ENCODE measurements at regions not wholly inside any gene's neighbourhood (a gene's known extent, or its start where the extent isn't known, plus 50 kb on each side); places are given as distances from the start of the nearest gene placed in this dataset.

GRCh38 chr10:78335691-78336401, 302.2 kb downstream of the RPS24 start:
- intact Hi-C loops (cut with micrococcal nuclease), result no loop called here
- CTCF ChIA-PET, result no interaction called here
- POLR2A ChIA-PET, result no interaction called here
- Mint-ChIP-seq H3K27ac (ENCODE audit: low read depth, unreplicated experiment) (no peak overlapping the region), H3K36me3 (ENCODE audit: insufficient read depth, unreplicated experiment) (no peaks in the 10 kb centered on the region), H3K27me3 (ENCODE audit: insufficient read depth, unreplicated experiment) (peaks cover 41% of the 10 kb centered on the region), H3K4me1 (ENCODE audit: insufficient read depth, unreplicated experiment) (no peaks in the 10 kb centered on the region), H3K4me3 (ENCODE audit: unreplicated experiment) (no peak overlapping the region), H3K9me3 (ENCODE audit: unreplicated experiment) (no peaks in the 10 kb centered on the region)
- BruUV-seq (replicated peaks), result no TSS peak
- TF ChIP-seq, protein P1, sequence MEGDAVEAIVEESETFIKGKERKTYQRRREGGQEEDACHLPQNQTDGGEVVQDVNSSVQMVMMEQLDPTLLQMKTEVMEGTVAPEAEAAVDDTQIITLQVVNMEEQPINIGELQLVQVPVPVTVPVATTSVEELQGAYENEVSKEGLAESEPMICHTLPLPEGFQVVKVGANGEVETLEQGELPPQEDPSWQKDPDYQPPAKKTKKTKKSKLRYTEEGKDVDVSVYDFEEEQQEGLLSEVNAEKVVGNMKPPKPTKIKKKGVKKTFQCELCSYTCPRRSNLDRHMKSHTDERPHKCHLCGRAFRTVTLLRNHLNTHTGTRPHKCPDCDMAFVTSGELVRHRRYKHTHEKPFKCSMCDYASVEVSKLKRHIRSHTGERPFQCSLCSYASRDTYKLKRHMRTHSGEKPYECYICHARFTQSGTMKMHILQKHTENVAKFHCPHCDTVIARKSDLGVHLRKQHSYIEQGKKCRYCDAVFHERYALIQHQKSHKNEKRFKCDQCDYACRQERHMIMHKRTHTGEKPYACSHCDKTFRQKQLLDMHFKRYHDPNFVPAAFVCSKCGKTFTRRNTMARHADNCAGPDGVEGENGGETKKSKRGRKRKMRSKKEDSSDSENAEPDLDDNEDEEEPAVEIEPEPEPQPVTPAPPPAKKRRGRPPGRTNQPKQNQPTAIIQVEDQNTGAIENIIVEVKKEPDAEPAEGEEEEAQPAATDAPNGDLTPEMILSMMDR (IDR thresholded peaks at IDR 0.05; ENCODE audit: unreplicated experiment), result no peak
- DNase-seq (ENCODE audit: unreplicated experiment), result no peak

DNA sequence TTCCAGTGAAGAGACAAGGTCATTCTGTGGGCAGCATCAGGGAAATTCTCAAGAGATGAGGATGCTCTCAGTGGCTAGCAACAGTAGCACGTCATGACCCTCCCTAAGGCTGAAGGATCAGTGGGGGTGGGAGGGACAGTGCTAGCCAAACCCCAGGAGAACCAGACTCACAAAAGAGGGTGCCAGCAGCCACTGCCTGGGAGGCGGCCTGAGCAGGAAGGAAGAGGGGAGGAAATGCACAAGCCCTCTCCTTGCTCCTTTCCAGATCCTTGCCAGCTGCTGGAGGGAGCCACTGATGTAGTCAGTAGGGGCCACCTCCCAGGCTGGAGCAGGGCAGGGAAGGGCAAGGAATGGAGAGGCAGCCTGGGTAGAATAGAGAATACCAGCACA, 302.7 kb downstream of the RPS24 start:
- Mint-ChIP-seq H3K4me3 (ENCODE audit: unreplicated experiment) (no peak overlapping the region), H3K36me3 (ENCODE audit: insufficient read depth, unreplicated experiment) (no peaks in the 10 kb centered on the region), H3K27me3 (ENCODE audit: insufficient read depth, unreplicated experiment) (peaks cover 35% of the 10 kb centered on the region), H3K27ac (ENCODE audit: low read depth, unreplicated experiment) (no peak overlapping the region), H3K9me3 (ENCODE audit: unreplicated experiment) (no peaks in the 10 kb centered on the region), H3K4me1 (ENCODE audit: insufficient read depth, unreplicated experiment) (no peaks in the 10 kb centered on the region)
- ChIA-PET CTCF (no interaction called here), POLR2A (no interaction called here)
- TF ChIP-seq, protein P1 (IDR thresholded peaks at IDR 0.05; ENCODE audit: unreplicated experiment), result no peak
- intact Hi-C loops (cut with micrococcal nuclease), result no loop called here
- no TSS peak for BruUV-seq (replicated peaks)
- DNase-seq (ENCODE audit: unreplicated experiment), result no peak

DNA sequence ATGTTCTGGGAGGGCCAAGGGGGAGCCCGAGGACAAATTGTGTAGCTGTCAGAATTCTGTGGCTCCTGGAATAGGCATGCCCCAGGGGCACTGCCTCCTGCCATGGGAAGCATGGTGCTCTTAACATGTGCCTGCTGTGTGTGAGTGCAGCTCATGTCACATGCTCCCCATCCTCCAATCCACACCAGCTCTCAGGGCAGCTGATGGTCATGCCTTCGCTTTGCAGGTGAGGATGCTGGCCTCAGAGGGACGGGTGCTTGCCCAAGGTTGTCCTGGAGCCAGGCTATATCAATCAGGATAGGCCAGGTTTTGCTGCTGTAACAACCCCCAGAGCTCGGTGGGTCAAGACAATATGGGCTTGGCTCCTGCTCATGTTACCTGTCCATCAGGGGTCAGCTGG, 303.4 kb downstream of the RPS24 start:
- CTCF ChIA-PET, result no interaction called here
- Mint-ChIP-seq H3K36me3 (ENCODE audit: insufficient read depth, unreplicated experiment) (no peaks in the 10 kb centered on the region), H3K9me3 (ENCODE audit: unreplicated experiment) (no peaks in the 10 kb centered on the region), H3K4me3 (ENCODE audit: unreplicated experiment) (no peak overlapping the region), H3K4me1 (ENCODE audit: insufficient read depth, unreplicated experiment) (no peaks in the 10 kb centered on the region), H3K27me3 (ENCODE audit: insufficient read depth, unreplicated experiment) (peaks cover 39% of the 10 kb centered on the region), H3K27ac (ENCODE audit: low read depth, unreplicated experiment) (no peak overlapping the region)
- no peak for DNase-seq (ENCODE audit: unreplicated experiment)
- no TSS peak for BruUV-seq (replicated peaks)
- POLR2A ChIA-PET, result no interaction called here
- intact Hi-C loops (cut with micrococcal nuclease), result no loop called here
- TF ChIP-seq, protein P1 (IDR thresholded peaks at IDR 0.05; ENCODE audit: unreplicated experiment), result no peak

- TF ChIP-seq, protein P1 (IDR thresholded peaks at IDR 0.05; ENCODE audit: unreplicated experiment), result no peak
- H3K4me1 Mint-ChIP-seq (ENCODE audit: insufficient read depth, unreplicated experiment), result no peaks in the 10 kb centered on the region
- CTCF ChIA-PET, result no interaction called here
- no peaks in the 10 kb centered on the region for H3K36me3 Mint-ChIP-seq (ENCODE audit: insufficient read depth, unreplicated experiment)
- H3K27ac Mint-ChIP-seq (ENCODE audit: low read depth, unreplicated experiment), result no peak overlapping the region
- no peak for DNase-seq (ENCODE audit: unreplicated experiment)
- H3K4me3 Mint-ChIP-seq (ENCODE audit: unreplicated experiment), result no peak overlapping the region
- POLR2A ChIA-PET, result no interaction called here
- intact Hi-C loops (cut with micrococcal nuclease), result no loop called here
- H3K9me3 Mint-ChIP-seq (ENCODE audit: unreplicated experiment), result no peaks in the 10 kb centered on the region
- H3K27me3 Mint-ChIP-seq (ENCODE audit: insufficient read depth, unreplicated experiment), result peaks cover 46% of the 10 kb centered on the region
- no TSS peak for BruUV-seq (replicated peaks)
Observed at GRCh38 chr10:78337646-78338391, 304.2 kb downstream of the RPS24 start.

All from MCF 10A (cell line).